Esophagus muscularis mucosa (tissue), 4 donors: ENCODE measurements at regions not wholly inside any gene's neighbourhood (a gene's known extent, or its start where the extent isn't known, plus 50 kb on each side); places are given as distances from the start of the nearest gene placed in this dataset.

Experiments
- DNase-seq: peaks from one replicate; pipeline ENCODE4 v3.0.0-alpha.2; 2017; ENCODE audit errors: extremely low spot score
- H3K27ac ChIP-seq, 4 donors: fragments of 200-600 bp; sonication (generic); replicated peaks in 1 of 4; 1 replicate in 3 of 4; 2 replicates in 1 of 4; pipeline ENCODE4 v1.5.1; 2016 to 2019; ENCODE audit warnings: mild to moderate bottlenecking in 1 of 4
- H3K27me3 ChIP-seq, 4 donors: fragments of 200-600 bp; sonication (generic); one replicate each; pipeline versions ENCODE4 v1.5.1 to v1.6.0; 2016 to 2019
- H3K36me3 ChIP-seq, 4 donors: fragments of 200-600 bp; sonication (generic); one replicate each; pipeline ENCODE4 v1.5.1; 2016 to 2019
- H3K4me1 ChIP-seq, 4 donors: fragments of 200-600 bp; sonication (generic); one replicate each; pipeline ENCODE4 v1.5.1; 2016 to 2019
- H3K4me3 ChIP-seq, 4 donors: fragments of 200-600 bp; sonication (generic); 1 replicate in 2 of 4; 2 replicates in 2 of 4; pipeline ENCODE4 v1.5.1; 2016 to 2019; ENCODE audit warnings: mild to moderate bottlenecking in 4 of 4, moderate library complexity in 1 of 4
- H3K9me3 ChIP-seq, 4 donors: fragments of 200-600 bp; sonication (generic); 1 replicate in 3 of 4; 2 replicates in 1 of 4; pipeline ENCODE4 v1.5.1; 2016 to 2019
- EP300 ChIP-seq: sonication (generic); formaldehyde crosslinking; IDR thresholded peaks from one replicate; pipeline ENCODE4 v1.6.1; 2017; ENCODE audit warnings: antibody characterized with exemption
- POLR2A ChIP-seq: fragments of 450-650 bp; IDR thresholded peaks from one replicate; pipeline ENCODE4 v1.6.1; 2017; ENCODE audit warnings: antibody characterized with exemption, moderate library complexity, mild to moderate bottlenecking, low read depth
- POLR2AphosphoS5 ChIP-seq, 2 donors: sonication (generic); formaldehyde crosslinking; IDR thresholded peaks; one replicate each; pipeline ENCODE4 v1.6.1; 2017; ENCODE audit warnings: antibody characterized with exemption in 2 of 2
- WGBS: methylation state at CpG from one replicate; pipeline ENCODE4 v1.1.5; 2018; 5-methylcytosine and 5-hydroxymethylcytosine counted together
- intact Hi-C: fragments of 100-400 bp; cut with DNase I; formaldehyde crosslinking; loops from one replicate; pipeline ENCODE4 v1.15.1; 2023
- TF ChIP-seq, protein P1 (sequence below), 3 experiments: fragments of 200-600 bp in 2 of 3; fragments of 450-650 bp in 1 of 3; sonication (generic) in 2 of 3; IDR thresholded peaks; one replicate each; pipeline ENCODE4 v1.5.1; 2017 to 2019; ENCODE audit warnings: antibody characterized with exemption in 3 of 3, mild to moderate bottlenecking in 2 of 3, moderate library complexity in 1 of 3

DNA sequence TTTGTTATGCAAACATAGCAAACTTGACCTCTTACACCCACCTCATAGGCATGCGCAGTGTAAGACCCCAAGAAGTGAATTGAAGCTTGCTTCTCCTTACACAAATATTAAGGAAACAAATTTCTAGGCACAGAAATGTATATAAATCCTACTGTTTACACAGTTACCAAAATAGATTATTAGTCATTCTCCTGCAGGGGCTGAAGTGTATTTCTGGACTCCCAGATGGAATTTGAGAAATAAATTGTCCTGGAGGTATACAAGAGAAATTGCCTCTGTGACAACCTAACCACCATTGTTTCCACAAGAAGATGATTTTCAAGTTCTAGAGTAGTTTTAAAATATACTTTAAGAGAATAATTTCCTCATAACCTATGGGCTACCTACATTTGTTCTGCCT lies 656.0 kb upstream of the MDGA2 start:
- Histone ChIP-seq H3K36me3 (no peaks in the 10 kb centered on the region), H3K9me3 (no peaks in the 10 kb centered on the region), H3K27ac (no peak overlapping the region), H3K4me1 (peaks cover 0 to 5% (median 0%) of the 10 kb centered on the region in 4 donors), H3K4me3 (no peak overlapping the region), H3K27me3 (no peaks in the 10 kb centered on the region)
- no peak for DNase-seq
- WGBS: 68% methylated on average over 1 of the region's 1 CpG
- TF ChIP-seq EP300 (no peak), POLR2AphosphoS5 (IDR thresholded peaks at IDR 0.05) (no peak), POLR2A (no peak)
- TF ChIP-seq, protein P1, sequence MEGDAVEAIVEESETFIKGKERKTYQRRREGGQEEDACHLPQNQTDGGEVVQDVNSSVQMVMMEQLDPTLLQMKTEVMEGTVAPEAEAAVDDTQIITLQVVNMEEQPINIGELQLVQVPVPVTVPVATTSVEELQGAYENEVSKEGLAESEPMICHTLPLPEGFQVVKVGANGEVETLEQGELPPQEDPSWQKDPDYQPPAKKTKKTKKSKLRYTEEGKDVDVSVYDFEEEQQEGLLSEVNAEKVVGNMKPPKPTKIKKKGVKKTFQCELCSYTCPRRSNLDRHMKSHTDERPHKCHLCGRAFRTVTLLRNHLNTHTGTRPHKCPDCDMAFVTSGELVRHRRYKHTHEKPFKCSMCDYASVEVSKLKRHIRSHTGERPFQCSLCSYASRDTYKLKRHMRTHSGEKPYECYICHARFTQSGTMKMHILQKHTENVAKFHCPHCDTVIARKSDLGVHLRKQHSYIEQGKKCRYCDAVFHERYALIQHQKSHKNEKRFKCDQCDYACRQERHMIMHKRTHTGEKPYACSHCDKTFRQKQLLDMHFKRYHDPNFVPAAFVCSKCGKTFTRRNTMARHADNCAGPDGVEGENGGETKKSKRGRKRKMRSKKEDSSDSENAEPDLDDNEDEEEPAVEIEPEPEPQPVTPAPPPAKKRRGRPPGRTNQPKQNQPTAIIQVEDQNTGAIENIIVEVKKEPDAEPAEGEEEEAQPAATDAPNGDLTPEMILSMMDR (IDR thresholded peaks at IDR 0.05): no peak
- intact Hi-C loops: no loop called here

DNA sequence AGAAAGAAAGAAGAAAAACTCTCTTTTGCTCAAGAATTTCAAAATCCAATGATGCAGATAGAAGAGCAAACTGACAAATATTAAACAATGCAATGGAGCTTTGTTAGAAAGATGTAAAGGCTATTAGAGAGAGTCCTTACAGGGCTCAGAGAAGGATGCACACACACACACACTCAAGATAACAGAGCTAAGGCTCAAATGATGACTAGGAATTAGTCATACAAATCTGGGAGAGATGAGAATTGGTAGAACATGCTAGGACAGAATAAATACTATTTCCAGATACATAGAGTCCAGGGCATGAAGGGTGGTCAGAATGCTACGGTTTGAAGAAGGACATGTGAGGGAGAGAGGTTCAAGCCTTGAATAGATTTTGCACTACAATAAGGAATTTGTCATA lies 650.1 kb upstream of the MDGA2 start:
- Histone ChIP-seq H3K36me3 (no peaks in the 10 kb centered on the region), H3K4me3 (no peak overlapping the region), H3K27ac (no peak overlapping the region), H3K4me1 (no peaks in the 10 kb centered on the region), H3K27me3 (no peaks in the 10 kb centered on the region), H3K9me3 (no peaks in the 10 kb centered on the region)
- no peak for DNase-seq
- intact Hi-C loops: no loop called here
- TF ChIP-seq, protein P1 (IDR thresholded peaks at IDR 0.05): no peak
- WGBS: 58% methylated on average over 1 of the region's 1 CpG

DNA sequence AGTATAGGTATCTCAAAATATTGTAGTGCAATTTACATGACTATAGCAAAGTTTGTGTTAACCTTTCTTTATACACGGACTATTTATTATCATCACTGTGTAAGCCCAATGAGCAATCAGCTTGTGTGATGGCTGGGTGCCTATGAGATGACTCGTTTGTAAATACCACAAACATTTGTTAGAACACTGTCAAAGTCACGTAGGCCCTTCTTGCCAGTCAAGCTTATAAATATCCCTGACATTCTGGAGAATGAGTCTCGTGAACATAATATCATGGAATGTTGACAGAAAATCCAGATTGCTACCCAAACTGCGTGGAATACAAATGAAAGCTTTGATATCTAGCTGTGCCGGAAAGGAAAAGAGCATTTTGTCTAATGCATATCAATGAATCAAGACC lies 648.3 kb upstream of the MDGA2 start:
- Histone ChIP-seq H3K4me1 (no peaks in the 10 kb centered on the region), H3K36me3 (no peaks in the 10 kb centered on the region), H3K27me3 (no peaks in the 10 kb centered on the region), H3K9me3 (no peaks in the 10 kb centered on the region), H3K27ac (no peak overlapping the region), H3K4me3 (no peak overlapping the region)
- WGBS: 64% methylated on average over 6 of the region's 6 CpGs
- TF ChIP-seq EP300: no peak
- TF ChIP-seq POLR2AphosphoS5 (IDR thresholded peaks at IDR 0.05): no peak
- TF ChIP-seq, protein P1 (IDR thresholded peaks at IDR 0.05): no peak
- TF ChIP-seq POLR2A: no peak
- intact Hi-C loops: no loop called here
- DNase-seq: no peak

DNA sequence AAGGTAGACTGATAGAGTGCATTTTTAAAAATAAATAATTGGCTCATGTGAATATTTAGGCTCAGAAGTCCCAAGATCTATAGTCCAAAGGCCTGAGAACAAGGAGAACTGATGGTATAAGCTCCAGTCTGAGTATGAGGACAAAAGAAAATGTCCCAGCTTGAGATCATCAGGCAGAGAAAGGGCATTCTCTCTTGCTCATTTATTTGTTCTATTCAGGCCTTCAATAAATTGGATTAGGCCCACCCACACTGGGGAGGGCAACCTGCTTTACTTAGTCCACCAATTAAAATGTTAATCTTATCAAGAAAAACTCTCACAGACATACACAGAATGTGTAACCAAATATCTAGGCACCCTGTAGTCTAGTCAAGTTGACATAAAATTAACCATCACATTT lies 644.4 kb upstream of the MDGA2 start:
- Histone ChIP-seq H3K27ac (no peak overlapping the region), H3K4me3 (no peak overlapping the region), H3K27me3 (no peaks in the 10 kb centered on the region), H3K9me3 (no peaks in the 10 kb centered on the region), H3K4me1 (no peaks in the 10 kb centered on the region), H3K36me3 (no peaks in the 10 kb centered on the region)
- intact Hi-C loops: no loop called here
- DNase-seq: no peak
- no peak for TF ChIP-seq POLR2AphosphoS5 (IDR thresholded peaks at IDR 0.05)
- TF ChIP-seq POLR2A: no peak
- TF ChIP-seq, protein P1 (IDR thresholded peaks at IDR 0.05): no peak
- TF ChIP-seq EP300: no peak

DNA sequence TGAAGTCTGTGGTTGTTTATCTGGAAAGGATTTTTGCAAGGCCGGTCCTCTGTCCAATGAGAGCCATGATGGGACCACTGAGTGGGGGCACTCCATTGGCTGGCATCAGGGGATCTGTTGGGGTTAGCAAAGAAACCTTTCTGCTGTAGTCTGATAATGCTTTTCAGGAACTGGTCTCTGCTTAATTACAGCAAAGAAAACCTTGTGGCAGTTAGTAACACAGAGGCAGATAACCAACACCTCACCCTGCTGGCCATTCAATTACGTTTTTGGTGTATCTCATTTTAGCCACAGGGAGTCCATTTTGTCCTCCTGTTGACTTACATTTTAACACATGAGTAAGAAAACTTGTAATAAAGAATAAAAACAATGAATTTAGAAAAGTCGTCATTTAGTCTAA lies 629.3 kb upstream of the MDGA2 start:
- TF ChIP-seq, protein P1 (IDR thresholded peaks at IDR 0.05): no peak
- TF ChIP-seq EP300: no peak
- no peak for TF ChIP-seq POLR2AphosphoS5 (IDR thresholded peaks at IDR 0.05)
- TF ChIP-seq POLR2A: no peak
- DNase-seq: no peak
- 63% methylated on average over 3 of the region's 3 CpGs for WGBS

More for the DNA sequence above, 629.3 kb upstream of the MDGA2 start:
- H3K27me3 ChIP-seq: no peaks in the 10 kb centered on the region
- intact Hi-C loops: no loop called here
- H3K4me3 ChIP-seq: no peak overlapping the region
- no peak overlapping the region for H3K27ac ChIP-seq
- no peaks in the 10 kb centered on the region for H3K9me3 ChIP-seq
- H3K4me1 ChIP-seq: no peaks in the 10 kb centered on the region
- H3K36me3 ChIP-seq: no peaks in the 10 kb centered on the region
